Parathyroid adenoma (tissue), 2 donors: ENCODE measurements at regions not wholly inside any gene's neighbourhood (a gene's known extent, or its start where the extent isn't known, plus 50 kb on each side); places are given as distances from the start of the nearest gene placed in this dataset.

ENCODE experiments used
- H2AFZ ChIP-seq: fragments of 300-600 bp; sonication (generic); one replicate; pipeline ENCODE4 v1.7.0; 2017; ENCODE audit warnings: antibody characterized with exemption, mild to moderate bottlenecking
- H3K27ac ChIP-seq: fragments of 300-600 bp; sonication (generic); one replicate; pipeline ENCODE4 v1.7.0; 2017
- H3K27me3 ChIP-seq: fragments of 300-600 bp; sonication (generic); one replicate; pipeline ENCODE4 v1.7.0; 2017; ENCODE audit warnings: low read length; ENCODE audit not compliant: control insufficient read depth, insufficient read depth
- H3K36me3 ChIP-seq: fragments of 300-600 bp; sonication (generic); one replicate; pipeline ENCODE4 v1.7.0; 2017; ENCODE audit warnings: low read length; ENCODE audit not compliant: control insufficient read depth, insufficient read depth
- H3K4me1 ChIP-seq: fragments of 300-600 bp; sonication (generic); one replicate; pipeline ENCODE4 v1.7.0; 2017; ENCODE audit warnings: control low read depth
- H3K4me2 ChIP-seq: fragments of 300-600 bp; sonication (generic); one replicate; pipeline ENCODE4 v1.7.0; 2017; ENCODE audit warnings: low read length
- H3K4me3 ChIP-seq: fragments of 300-600 bp; sonication (generic); one replicate; pipeline ENCODE4 v1.7.0; 2017; ENCODE audit warnings: low read depth, low read length
- H3K79me2 ChIP-seq: fragments of 300-600 bp; sonication (generic); one replicate; pipeline ENCODE4 v1.7.0; 2017; ENCODE audit warnings: control low read depth
- H3K9ac ChIP-seq: fragments of 300-600 bp; sonication (generic); one replicate; pipeline ENCODE4 v1.7.0; 2017; ENCODE audit warnings: mild to moderate bottlenecking
- H3K9me3 ChIP-seq: fragments of 300-600 bp; sonication (generic); one replicate; pipeline ENCODE4 v1.7.0; 2017; ENCODE audit warnings: low read length; ENCODE audit not compliant: control insufficient read depth
- CTCF ChIP-seq: fragments of 300-600 bp; sonication (generic); IDR thresholded peaks from one replicate; pipeline ENCODE4 v1.7.0; 2017; ENCODE audit warnings: antibody characterized with exemption, mild to moderate bottlenecking
- donor health status: primary hyperparathyroidism.

- Histone ChIP-seq H3K36me3 (no peaks in the 10 kb centered on the region), H2AFZ (no peak overlapping the region), H3K4me1 (no peaks in the 10 kb centered on the region), H3K9me3 (no peaks in the 10 kb centered on the region), H3K79me2 (no peaks in the 10 kb centered on the region), H3K4me2 (no peak overlapping the region), H3K27me3 (no peaks in the 10 kb centered on the region), H3K27ac (no peak overlapping the region), H3K4me3 (no peak overlapping the region), H3K9ac (no peak overlapping the region)
- no peak for TF ChIP-seq CTCF
These were observed 180.1 kb upstream of the MMS22L start for GRCh38 chr6:97462938-97463598.

- no peak overlapping the region for H3K9ac ChIP-seq
These were observed 183.0 kb upstream of the MMS22L start for GRCh38 chr6:97465877-97466561.

GRCh38 chr6:97468981-97469380, 186.0 kb upstream of the MMS22L start:
- Histone ChIP-seq H3K79me2 (no peaks in the 10 kb centered on the region), H3K9ac (no peak overlapping the region), H3K4me3 (no peak overlapping the region), H3K36me3 (no peaks in the 10 kb centered on the region), H2AFZ (no peak overlapping the region), H3K4me2 (no peak overlapping the region), H3K27me3 (no peaks in the 10 kb centered on the region), H3K27ac (no peak overlapping the region), H3K4me1 (no peaks in the 10 kb centered on the region), H3K9me3 (no peaks in the 10 kb centered on the region)
- TF ChIP-seq CTCF, result no peak

More at GRCh38 chr6:97465877-97466561, 183.0 kb upstream of the MMS22L start:
- no peaks in the 10 kb centered on the region for H3K9me3 ChIP-seq
- H3K79me2 ChIP-seq, result no peaks in the 10 kb centered on the region
- H2AFZ ChIP-seq, result no peak overlapping the region
- H3K27me3 ChIP-seq, result no peaks in the 10 kb centered on the region
- H3K4me2 ChIP-seq, result no peak overlapping the region
- no peak for TF ChIP-seq CTCF
- no peaks in the 10 kb centered on the region for H3K36me3 ChIP-seq
- H3K4me3 ChIP-seq, result no peak overlapping the region
- H3K4me1 ChIP-seq, result no peaks in the 10 kb centered on the region
- no peak overlapping the region for H3K27ac ChIP-seq

- Histone ChIP-seq H3K9me3 (no peaks in the 10 kb centered on the region), H3K27ac (no peak overlapping the region), H3K79me2 (no peaks in the 10 kb centered on the region), H3K4me2 (no peak overlapping the region), H3K4me3 (no peak overlapping the region), H3K27me3 (no peaks in the 10 kb centered on the region), H3K9ac (no peak overlapping the region), H3K4me1 (no peaks in the 10 kb centered on the region), H2AFZ (no peak overlapping the region), H3K36me3 (no peaks in the 10 kb centered on the region)
- TF ChIP-seq CTCF, result no peak
These were observed 186.4 kb upstream of the MMS22L start for GRCh38 chr6:97469451-97469850.

- Histone ChIP-seq H3K4me2 (no peak overlapping the region), H3K79me2 (no peaks in the 10 kb centered on the region), H3K4me1 (no peaks in the 10 kb centered on the region), H3K27ac (no peak overlapping the region), H3K36me3 (no peaks in the 10 kb centered on the region), H3K9me3 (no peaks in the 10 kb centered on the region), H3K4me3 (no peak overlapping the region), H3K9ac (no peak overlapping the region), H2AFZ (no peak overlapping the region), H3K27me3 (no peaks in the 10 kb centered on the region)
- TF ChIP-seq CTCF, result no peak
These were observed 187.3 kb upstream of the MMS22L start for GRCh38 chr6:97470322-97470721.
